OCI-LY7 (cell line): ENCODE measurements at regions not wholly inside any gene's neighbourhood (a gene's known extent, or its start where the extent isn't known, plus 50 kb on each side); places are given as distances from the start of the nearest gene placed in this dataset.

Source experiments
- BruUV-seq: library from RNA; stranded (reverse); fragments of 400-500 nt; replicated peaks from 2 replicates; lab custom pipeline; 2021; lab: Mats Ljungman, UMichigan
- CTCF ChIA-PET: fragments of 300-600 bp; sonication (Branson Sonifier 250); formaldehyde crosslinking; loops from one replicate; lab custom pipeline; 2022; ENCODE audit warnings: antibody characterized with exemption; ENCODE audit not compliant: unreplicated experiment; lab: Charles Lee
- POLR2A ChIA-PET: fragments of 300-600 bp; sonication (Branson Sonifier 250); formaldehyde crosslinking; loops from one replicate; lab custom pipeline; 2022; ENCODE audit warnings: antibody characterized with exemption; lab: Charles Lee
- DNase-seq: peaks from one replicate; pipeline ENCODE4 v3.0.0-alpha.2; 2015; ENCODE audit warnings: low spot score
- H2AFZ ChIP-seq: fragments of 200-600 bp; sonication (generic), shearing (Covaris generic); 2 replicates; pipeline ENCODE4 v1.6.1; 2014; ENCODE audit warnings: mild to moderate bottlenecking, antibody characterized with exemption, low read length, moderate library complexity
- H3K27ac ChIP-seq: fragments of 200-600 bp; sonication (generic); 2 replicates; pipeline ENCODE4 v1.5.1; 2014; ENCODE audit warnings: mixed run types, low read depth, mild to moderate bottlenecking, moderate library complexity, low read length, inconsistent platforms; ENCODE audit not compliant: poor library complexity, severe bottlenecking
- H3K36me3 ChIP-seq: fragments of 200-600 bp; sonication (generic); 2 replicates; pipeline ENCODE4 v1.6.1; 2014; ENCODE audit warnings: mild to moderate bottlenecking, antibody characterized with exemption, low read length, moderate library complexity, mixed read lengths; ENCODE audit not compliant: insufficient read depth
- H3K4me1 ChIP-seq: fragments of 200-600 bp; sonication (generic); 2 replicates; pipeline ENCODE4 v1.5.1; 2014; ENCODE audit warnings: mild to moderate bottlenecking, low read length; ENCODE audit not compliant: insufficient read depth, poor library complexity, severe bottlenecking
- H3K4me2 ChIP-seq: fragments of 200-600 bp; sonication (generic); 2 replicates; pipeline ENCODE4 v1.6.1; 2014; ENCODE audit warnings: mild to moderate bottlenecking, low read length
- H3K4me3 ChIP-seq: fragments of 200-600 bp; sonication (generic); 2 replicates; pipeline ENCODE4 v1.5.1; 2014; ENCODE audit warnings: mild to moderate bottlenecking, low read depth, low read length; ENCODE audit not compliant: poor library complexity, severe bottlenecking
- H3K79me2 ChIP-seq: fragments of 200-600 bp; sonication (generic); 2 replicates; pipeline ENCODE4 v1.6.1; 2016; ENCODE audit warnings: low read depth, mild to moderate bottlenecking, low read length, moderate library complexity, mixed read lengths; ENCODE audit not compliant: insufficient read depth
- H3K9me2 ChIP-seq: fragments of 200-600 bp; sonication (generic); 2 replicates; pipeline ENCODE4 v1.6.1; 2016; ENCODE audit warnings: mild to moderate bottlenecking, low read length, mixed read lengths; ENCODE audit not compliant: insufficient read depth
- H3K9me3 ChIP-seq: fragments of 200-600 bp; sonication (generic); 2 replicates; pipeline ENCODE4 v1.6.1; 2014; ENCODE audit warnings: mild to moderate bottlenecking, mixed run types, low read length, mixed read lengths
- H4K20me1 ChIP-seq: fragments of 200-600 bp; sonication (generic); 2 replicates; pipeline ENCODE4 v1.6.1; 2014; ENCODE audit warnings: mild to moderate bottlenecking, antibody characterized with exemption, low read length, moderate library complexity, mixed read lengths; ENCODE audit not compliant: insufficient read depth
- CTCF ChIP-seq: fragments of 200-600 bp; sonication (generic); conservative IDR thresholded peaks from 2 replicates; pipeline ENCODE4 v1.5.1; 2014; ENCODE audit warnings: mild to moderate bottlenecking, antibody characterized with exemption, low read length, moderate library complexity, mixed read lengths
- EZH2phosphoT487 ChIP-seq: fragments of 200-600 bp; sonication (generic); IDR thresholded peaks from 2 replicates; pipeline ENCODE4 v1.6.1; 2018; ENCODE audit warnings: low read depth, borderline replicate concordance, mild to moderate bottlenecking, mixed run types, antibody characterized with exemption, low read length, moderate library complexity, mixed read lengths
- intact Hi-C: fragments of 100-400 bp; cut with micrococcal nuclease; formaldehyde crosslinking; loops from one replicate; pipeline ENCODE4 v1.10.0; 2022; ENCODE audit not compliant: unreplicated experiment

GRCh38 chr5:33328818-33329217, 111.9 kb upstream of the TARS1 start:
- peaks cover 74% of the 10 kb centered on the region for H3K4me1 ChIP-seq
- no peaks in the 10 kb centered on the region for H3K9me2 ChIP-seq
- H3K4me2 ChIP-seq, result no peak overlapping the region
- no peaks in the 10 kb centered on the region for H3K79me2 ChIP-seq
- peak overlapping the region; percentile 42; the same call in 1 of the 2 replicates for H2AFZ ChIP-seq
- DNase-seq, result no peak
- intact Hi-C loops, result no loop called here
- H4K20me1 ChIP-seq, result no peaks in the 10 kb centered on the region
- peaks cover 4% of the 10 kb centered on the region; the same call in 1 of the 2 replicates for H3K9me3 ChIP-seq
- no TSS peak for BruUV-seq
- no peaks in the 10 kb centered on the region for H3K36me3 ChIP-seq
- ChIA-PET CTCF (no interaction called here), POLR2A (no interaction called here)
- no peak overlapping the region for H3K27ac ChIP-seq
- TF ChIP-seq EZH2phosphoT487, result no peak
- TF ChIP-seq CTCF, result no peak
- no peak overlapping the region for H3K4me3 ChIP-seq

GRCh38 chr5:33329891-33330290, 110.9 kb upstream of the TARS1 start:
- TF ChIP-seq EZH2phosphoT487 (no peak), CTCF (no peak)
- H4K20me1 ChIP-seq, result no peaks in the 10 kb centered on the region

GRCh38 chr5:33330426-33330825, 110.3 kb upstream of the TARS1 start:
- ChIA-PET POLR2A (interaction anchor here (0.7 to 0.8 kb wide), 2 partner anchors 8 to 17 kb away, joined by 3 read pairs; no protein-coding TSS in a partner anchor), CTCF (no interaction called here)
- TF ChIP-seq CTCF (no peak), EZH2phosphoT487 (no peak)

More at GRCh38 chr5:33329891-33330290, 110.9 kb upstream of the TARS1 start:
- intact Hi-C loops, result no loop called here
- Histone ChIP-seq H3K9me2 (no peaks in the 10 kb centered on the region), H3K36me3 (peaks cover 10% of the 10 kb centered on the region), H3K27ac (peak overlapping the region; percentile 100), H3K79me2 (no peaks in the 10 kb centered on the region), H3K4me2 (peak overlapping the region; percentile 23; the same call in 1 of the 2 replicates), H3K9me3 (peaks cover 12% of the 10 kb centered on the region; the same call in 1 of the 2 replicates), H3K4me1 (peaks cover 76% of the 10 kb centered on the region), H3K4me3 (no peak overlapping the region), H2AFZ (peak overlapping the region; percentile 62)
- POLR2A ChIA-PET, result interaction anchor here (0.7 kb wide), 1 partner anchor 1757 kb away, joined by 3 read pairs; no protein-coding TSS in a partner anchor
- DNase-seq, result no peak
- CTCF ChIA-PET, result no interaction called here
- no TSS peak for BruUV-seq

More at GRCh38 chr5:33330426-33330825, 110.3 kb upstream of the TARS1 start:
- Histone ChIP-seq H2AFZ (peak overlapping the region; percentile 62), H3K27ac (peak overlapping the region; percentile 100), H3K9me3 (peaks cover 17% of the 10 kb centered on the region; the same call in 1 of the 2 replicates), H3K9me2 (no peaks in the 10 kb centered on the region), H3K4me1 (peaks cover 76% of the 10 kb centered on the region), H3K4me2 (peak overlapping the region; percentile 23), H4K20me1 (no peaks in the 10 kb centered on the region), H3K79me2 (no peaks in the 10 kb centered on the region), H3K4me3 (no peak overlapping the region), H3K36me3 (peaks cover 15% of the 10 kb centered on the region)
- no TSS peak for BruUV-seq
- intact Hi-C loops, result no loop called here
- DNase-seq, result no peak
